ENCODE measurements at regions not wholly inside any gene's neighbourhood (a gene's known extent, or its start where the extent isn't known, plus 50 kb on each side); places are given as distances from the start of the nearest gene placed in this dataset.
A peak's percentile ranks its signal among the peaks of the same experiment; 100 is the strongest.

DNA sequence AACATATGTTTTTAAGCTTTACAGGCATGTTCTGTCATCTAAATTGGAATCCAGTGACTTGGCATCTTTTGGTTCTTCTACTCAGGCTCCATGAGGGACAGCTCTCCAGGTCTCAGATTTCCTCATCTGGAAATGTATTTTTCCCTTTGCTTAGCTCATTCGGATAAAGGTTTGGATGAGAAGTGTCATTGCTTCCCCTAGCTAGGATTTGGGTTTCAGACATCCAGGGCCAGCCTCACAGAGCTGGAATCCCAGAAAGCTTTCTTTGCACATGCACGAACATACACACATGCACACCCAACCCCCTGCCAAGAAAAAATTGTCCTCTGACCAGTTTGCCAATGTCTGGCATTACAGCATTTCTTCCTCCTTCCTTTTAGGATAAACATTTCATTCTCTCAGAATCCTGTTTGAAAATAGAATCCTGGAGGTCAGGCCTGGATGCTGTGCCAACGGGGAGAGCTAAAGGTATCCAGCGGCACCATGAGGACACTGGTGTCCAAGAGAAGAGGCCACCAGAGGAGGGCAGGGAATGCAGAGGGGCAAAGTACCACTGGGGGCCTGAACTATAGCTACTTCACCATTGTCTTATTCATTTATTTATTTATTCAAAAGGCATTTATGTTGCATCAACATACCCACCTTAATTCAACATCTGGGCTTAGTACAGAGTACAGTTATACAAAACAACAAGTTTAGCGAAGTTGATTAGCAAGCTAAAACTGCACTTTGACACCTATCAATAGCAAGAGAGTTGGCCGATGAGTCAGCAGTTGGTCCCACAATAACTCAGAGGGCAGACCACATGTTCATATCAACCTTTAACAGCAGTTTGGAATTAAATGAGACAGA is 97.9 kb upstream of the ATL2 start (continued):
- TF ChIP-seq, protein P1, sequence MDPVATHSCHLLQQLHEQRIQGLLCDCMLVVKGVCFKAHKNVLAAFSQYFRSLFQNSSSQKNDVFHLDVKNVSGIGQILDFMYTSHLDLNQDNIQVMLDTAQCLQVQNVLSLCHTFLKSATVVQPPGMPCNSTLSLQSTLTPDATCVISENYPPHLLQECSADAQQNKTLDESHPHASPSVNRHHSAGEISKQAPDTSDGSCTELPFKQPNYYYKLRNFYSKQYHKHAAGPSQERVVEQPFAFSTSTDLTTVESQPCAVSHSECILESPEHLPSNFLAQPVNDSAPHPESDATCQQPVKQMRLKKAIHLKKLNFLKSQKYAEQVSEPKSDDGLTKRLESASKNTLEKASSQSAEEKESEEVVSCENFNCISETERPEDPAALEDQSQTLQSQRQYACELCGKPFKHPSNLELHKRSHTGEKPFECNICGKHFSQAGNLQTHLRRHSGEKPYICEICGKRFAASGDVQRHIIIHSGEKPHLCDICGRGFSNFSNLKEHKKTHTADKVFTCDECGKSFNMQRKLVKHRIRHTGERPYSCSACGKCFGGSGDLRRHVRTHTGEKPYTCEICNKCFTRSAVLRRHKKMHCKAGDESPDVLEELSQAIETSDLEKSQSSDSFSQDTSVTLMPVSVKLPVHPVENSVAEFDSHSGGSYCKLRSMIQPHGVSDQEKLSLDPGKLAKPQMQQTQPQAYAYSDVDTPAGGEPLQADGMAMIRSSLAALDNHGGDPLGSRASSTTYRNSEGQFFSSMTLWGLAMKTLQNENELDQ (CRISPR knock-in tag; IDR thresholded peaks at IDR 0.05; ENCODE audit: borderline replicate concordance), result no peak
- TF ChIP-seq, protein P2, sequence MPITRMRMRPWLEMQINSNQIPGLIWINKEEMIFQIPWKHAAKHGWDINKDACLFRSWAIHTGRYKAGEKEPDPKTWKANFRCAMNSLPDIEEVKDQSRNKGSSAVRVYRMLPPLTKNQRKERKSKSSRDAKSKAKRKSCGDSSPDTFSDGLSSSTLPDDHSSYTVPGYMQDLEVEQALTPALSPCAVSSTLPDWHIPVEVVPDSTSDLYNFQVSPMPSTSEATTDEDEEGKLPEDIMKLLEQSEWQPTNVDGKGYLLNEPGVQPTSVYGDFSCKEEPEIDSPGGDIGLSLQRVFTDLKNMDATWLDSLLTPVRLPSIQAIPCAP (CRISPR knock-in tag; IDR thresholded peaks at IDR 0.05; ENCODE audit: low read depth), result no peak
- TF ChIP-seq SMARCE1 (IDR thresholded peaks at IDR 0.05; ENCODE audit: borderline replicate concordance) (no peak), ZNF644 (CRISPR knock-in tag; IDR thresholded peaks at IDR 0.05; ENCODE audit: low read depth) (peak; percentile 57), CENPX (CRISPR knock-in tag; IDR thresholded peaks at IDR 0.05) (no peak), NR2F1 (CRISPR knock-in tag; IDR thresholded peaks at IDR 0.05) (0 out of 4 replicates have a peak, but pooled peaks of 1 of the 2 experiments have one; percentile 26), ZNF550 (CRISPR knock-in tag; IDR thresholded peaks at IDR 0.05; ENCODE audit: borderline replicate concordance) (no peak), CHCHD3 (CRISPR knock-in tag; IDR thresholded peaks at IDR 0.05) (no peak), HNRNPL (IDR thresholded peaks at IDR 0.05; ENCODE audit: low read depth, low read length) (no peak), CEBPG (CRISPR knock-in tag; IDR thresholded peaks at IDR 0.05) (0 out of 2 replicates have a peak, but pooled peaks have one; percentile 22), NPAS2 (CRISPR knock-in tag; IDR thresholded peaks at IDR 0.05; ENCODE audit: borderline replicate concordance) (no peak), ZNF256 (CRISPR knock-in tag; conservative IDR thresholded peaks at IDR 0.05) (no peak), GATAD2A (CRISPR knock-in tag; IDR thresholded peaks at IDR 0.05) (peak; percentile 60), NFE2 (CRISPR knock-in tag; IDR thresholded peaks at IDR 0.05) (peak; percentile 80), IKZF4 (CRISPR knock-in tag; IDR thresholded peaks at IDR 0.05; ENCODE audit: borderline replicate concordance, low read depth, not compliant biosample characterization) (no peak), ATM (IDR thresholded peaks at IDR 0.05; ENCODE audit: borderline replicate concordance) (no peak), DPF2 (CRISPR knock-in tag; IDR thresholded peaks at IDR 0.05; ENCODE audit: borderline replicate concordance, low read depth) (0 out of 2 replicates have a peak, but pooled peaks have one; percentile 52), RFX5 (IDR thresholded peaks at IDR 0.05; ENCODE audit: low read depth, low read length) (peak; percentile 48; the same call in 1 of the 2 replicates), MED8 (CRISPR knock-in tag; IDR thresholded peaks at IDR 0.05; ENCODE audit: insufficient replicate concordance) (no peak), ZNF773 (CRISPR knock-in tag; IDR thresholded peaks at IDR 0.05; ENCODE audit: borderline replicate concordance) (no peak), ZNF724P (CRISPR knock-in tag; IDR thresholded peaks at IDR 0.05; ENCODE audit: borderline replicate concordance) (no peak), FOSL2 (CRISPR knock-in tag; IDR thresholded peaks at IDR 0.05) (peak; percentile 90), ZNF878 (CRISPR knock-in tag; IDR thresholded peaks at IDR 0.05) (0 out of 2 replicates have a peak, but pooled peaks have one; percentile 36)
- TF ChIP-seq, protein P3, sequence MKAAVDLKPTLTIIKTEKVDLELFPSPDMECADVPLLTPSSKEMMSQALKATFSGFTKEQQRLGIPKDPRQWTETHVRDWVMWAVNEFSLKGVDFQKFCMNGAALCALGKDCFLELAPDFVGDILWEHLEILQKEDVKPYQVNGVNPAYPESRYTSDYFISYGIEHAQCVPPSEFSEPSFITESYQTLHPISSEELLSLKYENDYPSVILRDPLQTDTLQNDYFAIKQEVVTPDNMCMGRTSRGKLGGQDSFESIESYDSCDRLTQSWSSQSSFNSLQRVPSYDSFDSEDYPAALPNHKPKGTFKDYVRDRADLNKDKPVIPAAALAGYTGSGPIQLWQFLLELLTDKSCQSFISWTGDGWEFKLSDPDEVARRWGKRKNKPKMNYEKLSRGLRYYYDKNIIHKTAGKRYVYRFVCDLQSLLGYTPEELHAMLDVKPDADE (CRISPR knock-in tag; IDR thresholded peaks at IDR 0.05), result no peak
- TF ChIP-seq, protein P4, sequence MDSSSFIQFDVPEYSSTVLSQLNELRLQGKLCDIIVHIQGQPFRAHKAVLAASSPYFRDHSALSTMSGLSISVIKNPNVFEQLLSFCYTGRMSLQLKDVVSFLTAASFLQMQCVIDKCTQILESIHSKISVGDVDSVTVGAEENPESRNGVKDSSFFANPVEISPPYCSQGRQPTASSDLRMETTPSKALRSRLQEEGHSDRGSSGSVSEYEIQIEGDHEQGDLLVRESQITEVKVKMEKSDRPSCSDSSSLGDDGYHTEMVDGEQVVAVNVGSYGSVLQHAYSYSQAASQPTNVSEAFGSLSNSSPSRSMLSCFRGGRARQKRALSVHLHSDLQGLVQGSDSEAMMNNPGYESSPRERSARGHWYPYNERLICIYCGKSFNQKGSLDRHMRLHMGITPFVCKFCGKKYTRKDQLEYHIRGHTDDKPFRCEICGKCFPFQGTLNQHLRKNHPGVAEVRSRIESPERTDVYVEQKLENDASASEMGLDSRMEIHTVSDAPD (CRISPR knock-in tag; IDR thresholded peaks at IDR 0.05), result no peak
